ENCODE measurements at regions not wholly inside any gene's neighbourhood (a gene's known extent, or its start where the extent isn't known, plus 50 kb on each side); places are given as distances from the start of the nearest gene placed in this dataset.

- Histone ChIP-seq H3K4me3 (no peak overlapping the region), H3K36me3 (ENCODE audit: control insufficient read depth, insufficient read depth, low read length) (no peaks in the 10 kb centered on the region), H3K4me1 (replicated peaks in 1 of 2; ENCODE audit: control insufficient read depth in 2 of 2, insufficient read depth in 2 of 2, low read length in 2 of 2) (no peaks in the 10 kb centered on the region), H4K20me1 (replicated peaks; ENCODE audit: control insufficient read depth, insufficient read depth, low read length) (no peaks in the 10 kb centered on the region), H2AFZ (ENCODE audit: low read depth, low read length) (no peak overlapping the region), H3K9me1 (ENCODE audit: control insufficient read depth, insufficient read depth, low read length) (no peaks in the 10 kb centered on the region), H3K4me2 (ENCODE audit: insufficient read depth, low read length) (no peak overlapping the region), H3K79me2 (ENCODE audit: control insufficient read depth, insufficient read depth, low read length) (no peaks in the 10 kb centered on the region), H3K9me3 (replicated peaks; ENCODE audit: control insufficient read depth, insufficient read depth, low read depth, low read length) (no peaks in the 10 kb centered on the region), H3K9ac (ENCODE audit: insufficient read depth in 1 of 2, low read depth in 2 of 2, low read length in 2 of 2) (no peak overlapping the region), H3K27ac (ENCODE audit: extremely low read depth, low read depth, low read length) (no peak overlapping the region), H3K27me3 (ENCODE audit: control insufficient read depth in 2 of 2, insufficient read depth in 2 of 2, low read length in 2 of 2) (no peaks in the 10 kb centered on the region)
- FAIRE-seq = no peak
- no TSS peak for BruUV-seq (replicated peaks)
- 0% methylated on average over 1 of the region's 1 CpG for WGBS (ENCODE audit: insufficient coverage, low coverage, missing lambda C conversion rate)
- intact Hi-C loops (cut with micrococcal nuclease) (no loop called here), in situ Hi-C loops (cut with MboI) (no loop called here)
- POLR2A ChIA-PET = no interaction called here
- TF ChIP-seq ZNF347 (CRISPR knock-in tag; IDR thresholded peaks at IDR 0.05; ENCODE audit: low read depth) = no peak
- no peak for ATAC-seq
- no peak for DNase-seq (ENCODE audit: extremely low read depth in 1 of 4, low spot score in 3 of 4)
- CTCF ChIA-PET (ENCODE audit: low intra/inter-chr PET ratio) = no interaction called here
Observed at GRCh38 chr6:130593200-130593599, 227.4 kb downstream of the TMEM200A start.

GRCh38 chr6:130593948-130594347 is 228.1 kb downstream of the TMEM200A start:
- intact Hi-C loops (cut with micrococcal nuclease) = no loop called here
- in situ Hi-C loops (cut with MboI) = no loop called here
- Histone ChIP-seq H3K4me1 (replicated peaks in 1 of 2; ENCODE audit: control insufficient read depth in 2 of 2, insufficient read depth in 2 of 2, low read length in 2 of 2) (no peaks in the 10 kb centered on the region), H3K4me3 (no peak overlapping the region), H4K20me1 (replicated peaks; ENCODE audit: control insufficient read depth, insufficient read depth, low read length) (no peaks in the 10 kb centered on the region), H2AFZ (ENCODE audit: low read depth, low read length) (no peak overlapping the region), H3K9me1 (ENCODE audit: control insufficient read depth, insufficient read depth, low read length) (no peaks in the 10 kb centered on the region), H3K79me2 (ENCODE audit: control insufficient read depth, insufficient read depth, low read length) (no peaks in the 10 kb centered on the region), H3K9me3 (replicated peaks; ENCODE audit: control insufficient read depth, insufficient read depth, low read depth, low read length) (no peaks in the 10 kb centered on the region), H3K27me3 (ENCODE audit: control insufficient read depth in 2 of 2, insufficient read depth in 2 of 2, low read length in 2 of 2) (no peaks in the 10 kb centered on the region), H3K27ac (ENCODE audit: extremely low read depth, low read depth, low read length) (no peak overlapping the region), H3K9ac (ENCODE audit: insufficient read depth in 1 of 2, low read depth in 2 of 2, low read length in 2 of 2) (no peak overlapping the region), H3K36me3 (ENCODE audit: control insufficient read depth, insufficient read depth, low read length) (no peaks in the 10 kb centered on the region), H3K4me2 (ENCODE audit: insufficient read depth, low read length) (no peak overlapping the region)
- TF ChIP-seq TRIM25 (IDR thresholded peaks at IDR 0.05; ENCODE audit: borderline replicate concordance) (no peak), RBM34 (IDR thresholded peaks at IDR 0.05; ENCODE audit: borderline replicate concordance, insufficient read depth, low read length) (no peak), SMAD3 (CRISPR knock-in tag; conservative IDR thresholded peaks at IDR 0.05) (no peak), ELF2 (CRISPR knock-in tag; IDR thresholded peaks at IDR 0.05) (no peak), ZNF444 (CRISPR knock-in tag; IDR thresholded peaks at IDR 0.05) (no peak), MEIS2 (IDR thresholded peaks at IDR 0.05; ENCODE audit: partially characterized antibody) (no peak), CHCHD3 (CRISPR knock-in tag; IDR thresholded peaks at IDR 0.05) (no peak), IRF9 (tag; IDR thresholded peaks at IDR 0.05) (no peak), ZFP1 (CRISPR knock-in tag; IDR thresholded peaks at IDR 0.05) (no peak), ZNF644 (tag; IDR thresholded peaks at IDR 0.05; ENCODE audit: low read depth) (no peak), L3MBTL2 (IDR thresholded peaks at IDR 0.05) (no peak), ZNF583 (CRISPR knock-in tag; IDR thresholded peaks at IDR 0.05) (no peak), GATAD2A (IDR thresholded peaks at IDR 0.05) (no peak), RFX1 (IDR thresholded peaks at IDR 0.05) (no peak)
- FAIRE-seq = no peak
- no TSS peak for BruUV-seq (replicated peaks)
- CTCF ChIA-PET (ENCODE audit: low intra/inter-chr PET ratio) = no interaction called here
- 0% methylated on average over 3 of the region's 3 CpGs for WGBS (ENCODE audit: insufficient coverage, low coverage, missing lambda C conversion rate)
- ATAC-seq = no peak
- no peak for DNase-seq (ENCODE audit: extremely low read depth in 1 of 4, low spot score in 3 of 4)
- POLR2A ChIA-PET = no interaction called here
